Erythroblast (primary cell): ENCODE measurements at regions not wholly inside any gene's neighbourhood (a gene's known extent, or its start where the extent isn't known, plus 50 kb on each side); places are given as distances from the start of the nearest gene placed in this dataset.

ENCODE experiments used
- GATA1 ChIP-seq: IDR thresholded peaks from 2 replicates; pipeline ENCODE4 v1.6.1; 2011; ENCODE audit warnings: low read depth, mild to moderate bottlenecking, control low read depth, low read length, moderate library complexity
- POLR2A ChIP-seq: IDR thresholded peaks from 2 replicates; pipeline ENCODE4 v1.6.1; 2011; ENCODE audit warnings: mild to moderate bottlenecking, low read length

- TF ChIP-seq POLR2A (no peak), GATA1 (no peak)
Observed at GRCh38 chr9:99753436-99753835, 68.2 kb upstream of the NR4A3 start.
